WTC11 (cell line): ENCODE measurements at regions not wholly inside any gene's neighbourhood (a gene's known extent, or its start where the extent isn't known, plus 50 kb on each side); places are given as distances from the start of the nearest gene placed in this dataset.

ENCODE experiments used
- ATAC-seq: fragments of 200-7000 bp; cut with Tn5 transposase; 2 replicates; pipeline ENCODE4 v1.10.0; 2021; ENCODE audit warnings: mild to moderate bottlenecking, moderate library complexity
- CTCF ChIA-PET: fragments of 300-600 bp; sonication (Branson Sonifier 250); formaldehyde crosslinking; loops from one replicate; lab custom pipeline; 2021; ENCODE audit warnings: antibody characterized with exemption; lab: Charles Lee
- POLR2A ChIA-PET: fragments of 350-600 bp; sonication (Branson Sonifier 250); formaldehyde crosslinking; loops from one replicate; lab custom pipeline; 2021; ENCODE audit warnings: antibody characterized with exemption; lab: Charles Lee
- DNase-seq: peaks from one replicate; pipeline ENCODE4 v3.0.0; 2021; ENCODE audit warnings: low spot score
- H3K27ac Mint-ChIP-seq: 2 replicates; pipeline ENCODE4 v1.8.0; 2021; ENCODE audit warnings: mixed read lengths
- H3K27me3 Mint-ChIP-seq: 2 replicates; pipeline ENCODE4 v1.8.0; 2021; ENCODE audit warnings: low read depth, mild to moderate bottlenecking, moderate library complexity, mixed read lengths
- H3K36me3 Mint-ChIP-seq: 2 replicates; pipeline ENCODE4 v1.8.0; 2021; ENCODE audit warnings: mixed read lengths
- H3K4me1 Mint-ChIP-seq: 2 replicates; pipeline ENCODE4 v1.8.0; 2022; ENCODE audit warnings: mixed read lengths
- H3K4me3 Mint-ChIP-seq: 2 replicates; pipeline ENCODE4 v1.8.0; 2021; ENCODE audit warnings: mild to moderate bottlenecking, moderate library complexity, mixed read lengths
- H3K9me3 Mint-ChIP-seq: 2 replicates; pipeline ENCODE4 v1.8.0; 2021; ENCODE audit warnings: mixed read lengths
- JAZF1 ChIP-seq: fragments of 250-450 bp; sonication (Bioruptor Pico); IDR thresholded peaks from 2 replicates; pipeline ENCODE4 v1.9.0; 2021; ENCODE audit warnings: moderate library complexity, mild to moderate bottlenecking, inconsistent platforms
- MXD4 ChIP-seq: fragments of 250-450 bp; sonication (Bioruptor Pico); IDR thresholded peaks from 2 replicates; pipeline ENCODE4 v1.8.0; 2021; ENCODE audit warnings: mild to moderate bottlenecking, moderate library complexity, borderline replicate concordance
- MYBL2 ChIP-seq: sonication (generic); formaldehyde crosslinking; IDR thresholded peaks from 2 replicates; pipeline ENCODE4 v1.8.1; 2023; ENCODE audit warnings: mild to moderate bottlenecking, moderate library complexity, missing genetic modification reagents
- NFATC4 ChIP-seq: fragments of 250-450 bp; sonication (Bioruptor Pico); IDR thresholded peaks from 2 replicates; pipeline ENCODE4 v1.9.0; 2021; ENCODE audit warnings: mild to moderate bottlenecking
- SOX15 ChIP-seq: fragments of 250-450 bp; sonication (Bioruptor Pico); IDR thresholded peaks from 2 replicates; pipeline ENCODE4 v1.9.0; 2021; ENCODE audit warnings: mild to moderate bottlenecking
- ZNF138 ChIP-seq: sonication (generic); formaldehyde crosslinking; conservative IDR thresholded peaks from 2 replicates; pipeline ENCODE4 v1.8.1; 2022; ENCODE audit warnings: mild to moderate bottlenecking, moderate library complexity, missing genetic modification reagents
- ZNF317 ChIP-seq: sonication (generic); formaldehyde crosslinking; IDR thresholded peaks from 2 replicates; pipeline ENCODE4 v1.8.1; 2023; ENCODE audit warnings: low read depth, mild to moderate bottlenecking, moderate library complexity, missing genetic modification reagents, borderline replicate concordance
- TF ChIP-seq, protein P1 (sequence below): fragments of 250-450 bp; sonication (Bioruptor Pico); IDR thresholded peaks from 2 replicates; pipeline ENCODE4 v1.9.0; 2021; ENCODE audit warnings: mild to moderate bottlenecking
- TF ChIP-seq, protein P2 (sequence below): sonication (generic); formaldehyde crosslinking; IDR thresholded peaks from 2 replicates; pipeline ENCODE4 v1.8.0; 2022; ENCODE audit warnings: mild to moderate bottlenecking, missing genetic modification reagents
- TF ChIP-seq, protein P3 (sequence below): sonication (generic); formaldehyde crosslinking; IDR thresholded peaks from 2 replicates; pipeline ENCODE4 v1.8.1; 2023; ENCODE audit warnings: mild to moderate bottlenecking, missing genetic modification reagents, moderate library complexity
- TF ChIP-seq, protein P4 (sequence below): sonication (generic); formaldehyde crosslinking; IDR thresholded peaks from 2 replicates; pipeline ENCODE4 v1.8.0; 2022; ENCODE audit warnings: missing genetic modification reagents
- TF ChIP-seq, protein P5 (sequence below): sonication (generic); formaldehyde crosslinking; IDR thresholded peaks from 2 replicates; pipeline ENCODE4 v1.8.1; 2023; ENCODE audit warnings: mild to moderate bottlenecking, moderate library complexity, missing genetic modification reagents
- TF ChIP-seq, protein P6 (sequence below): fragments of 250-450 bp; sonication (Bioruptor Pico); conservative IDR thresholded peaks from 2 replicates; pipeline ENCODE4 v1.9.0; 2021; ENCODE audit warnings: mild to moderate bottlenecking
- TF ChIP-seq, protein P7 (sequence below): sonication (generic); formaldehyde crosslinking; IDR thresholded peaks from 2 replicates; pipeline ENCODE4 v1.8.0; 2023; ENCODE audit warnings: missing genetic modification reagents
- TF ChIP-seq, protein P8 (sequence below): sonication (generic); formaldehyde crosslinking; IDR thresholded peaks from 2 replicates; pipeline ENCODE4 v1.8.1; 2022; ENCODE audit warnings: mild to moderate bottlenecking, moderate library complexity, missing genetic modification reagents
- TF ChIP-seq, protein P9 (sequence below): sonication (generic); formaldehyde crosslinking; conservative IDR thresholded peaks from 2 replicates; pipeline ENCODE4 v1.8.1; 2023; ENCODE audit warnings: mild to moderate bottlenecking, low read depth, missing genetic modification reagents, moderate library complexity
- TF ChIP-seq, protein P10 (sequence below): sonication (generic); formaldehyde crosslinking; IDR thresholded peaks from 2 replicates; pipeline ENCODE4 v1.8.1; 2022; ENCODE audit warnings: missing genetic modification reagents, borderline replicate concordance

DNA sequence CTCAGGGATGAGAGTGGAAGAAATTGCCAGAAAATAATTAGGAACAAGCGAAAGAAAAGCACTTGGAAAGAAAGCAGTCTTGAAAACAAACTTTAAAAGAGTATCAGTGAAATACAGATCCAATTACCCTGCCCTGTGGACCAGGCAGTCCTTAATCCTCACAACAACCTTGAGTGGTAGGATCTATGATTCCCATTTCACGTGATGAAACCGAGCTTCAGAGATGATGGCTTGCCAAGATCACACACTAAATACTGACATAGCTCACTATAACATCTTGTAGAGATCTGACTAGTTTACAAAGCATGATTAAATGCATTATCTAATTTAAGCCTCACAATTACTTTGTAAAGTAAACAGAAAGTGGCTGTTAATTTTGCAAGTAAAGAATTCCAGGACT, 55.5 kb upstream of the ABCA1 start (continued):
- TF ChIP-seq, protein P1, sequence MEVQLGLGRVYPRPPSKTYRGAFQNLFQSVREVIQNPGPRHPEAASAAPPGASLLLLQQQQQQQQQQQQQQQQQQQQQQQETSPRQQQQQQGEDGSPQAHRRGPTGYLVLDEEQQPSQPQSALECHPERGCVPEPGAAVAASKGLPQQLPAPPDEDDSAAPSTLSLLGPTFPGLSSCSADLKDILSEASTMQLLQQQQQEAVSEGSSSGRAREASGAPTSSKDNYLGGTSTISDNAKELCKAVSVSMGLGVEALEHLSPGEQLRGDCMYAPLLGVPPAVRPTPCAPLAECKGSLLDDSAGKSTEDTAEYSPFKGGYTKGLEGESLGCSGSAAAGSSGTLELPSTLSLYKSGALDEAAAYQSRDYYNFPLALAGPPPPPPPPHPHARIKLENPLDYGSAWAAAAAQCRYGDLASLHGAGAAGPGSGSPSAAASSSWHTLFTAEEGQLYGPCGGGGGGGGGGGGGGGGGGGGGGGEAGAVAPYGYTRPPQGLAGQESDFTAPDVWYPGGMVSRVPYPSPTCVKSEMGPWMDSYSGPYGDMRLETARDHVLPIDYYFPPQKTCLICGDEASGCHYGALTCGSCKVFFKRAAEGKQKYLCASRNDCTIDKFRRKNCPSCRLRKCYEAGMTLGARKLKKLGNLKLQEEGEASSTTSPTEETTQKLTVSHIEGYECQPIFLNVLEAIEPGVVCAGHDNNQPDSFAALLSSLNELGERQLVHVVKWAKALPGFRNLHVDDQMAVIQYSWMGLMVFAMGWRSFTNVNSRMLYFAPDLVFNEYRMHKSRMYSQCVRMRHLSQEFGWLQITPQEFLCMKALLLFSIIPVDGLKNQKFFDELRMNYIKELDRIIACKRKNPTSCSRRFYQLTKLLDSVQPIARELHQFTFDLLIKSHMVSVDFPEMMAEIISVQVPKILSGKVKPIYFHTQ, result no peak
- TF ChIP-seq, protein P2, sequence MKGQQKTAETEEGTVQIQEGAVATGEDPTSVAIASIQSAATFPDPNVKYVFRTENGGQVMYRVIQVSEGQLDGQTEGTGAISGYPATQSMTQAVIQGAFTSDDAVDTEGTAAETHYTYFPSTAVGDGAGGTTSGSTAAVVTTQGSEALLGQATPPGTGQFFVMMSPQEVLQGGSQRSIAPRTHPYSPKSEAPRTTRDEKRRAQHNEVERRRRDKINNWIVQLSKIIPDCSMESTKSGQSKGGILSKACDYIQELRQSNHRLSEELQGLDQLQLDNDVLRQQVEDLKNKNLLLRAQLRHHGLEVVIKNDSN (CRISPR knock-in tag), result no peak
- TF ChIP-seq MYBL2 (CRISPR knock-in tag), result no peak
- TF ChIP-seq, protein P3, sequence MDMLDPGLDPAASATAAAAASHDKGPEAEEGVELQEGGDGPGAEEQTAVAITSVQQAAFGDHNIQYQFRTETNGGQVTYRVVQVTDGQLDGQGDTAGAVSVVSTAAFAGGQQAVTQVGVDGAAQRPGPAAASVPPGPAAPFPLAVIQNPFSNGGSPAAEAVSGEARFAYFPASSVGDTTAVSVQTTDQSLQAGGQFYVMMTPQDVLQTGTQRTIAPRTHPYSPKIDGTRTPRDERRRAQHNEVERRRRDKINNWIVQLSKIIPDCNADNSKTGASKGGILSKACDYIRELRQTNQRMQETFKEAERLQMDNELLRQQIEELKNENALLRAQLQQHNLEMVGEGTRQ (CRISPR knock-in tag), result no peak
- TF ChIP-seq, protein P4, sequence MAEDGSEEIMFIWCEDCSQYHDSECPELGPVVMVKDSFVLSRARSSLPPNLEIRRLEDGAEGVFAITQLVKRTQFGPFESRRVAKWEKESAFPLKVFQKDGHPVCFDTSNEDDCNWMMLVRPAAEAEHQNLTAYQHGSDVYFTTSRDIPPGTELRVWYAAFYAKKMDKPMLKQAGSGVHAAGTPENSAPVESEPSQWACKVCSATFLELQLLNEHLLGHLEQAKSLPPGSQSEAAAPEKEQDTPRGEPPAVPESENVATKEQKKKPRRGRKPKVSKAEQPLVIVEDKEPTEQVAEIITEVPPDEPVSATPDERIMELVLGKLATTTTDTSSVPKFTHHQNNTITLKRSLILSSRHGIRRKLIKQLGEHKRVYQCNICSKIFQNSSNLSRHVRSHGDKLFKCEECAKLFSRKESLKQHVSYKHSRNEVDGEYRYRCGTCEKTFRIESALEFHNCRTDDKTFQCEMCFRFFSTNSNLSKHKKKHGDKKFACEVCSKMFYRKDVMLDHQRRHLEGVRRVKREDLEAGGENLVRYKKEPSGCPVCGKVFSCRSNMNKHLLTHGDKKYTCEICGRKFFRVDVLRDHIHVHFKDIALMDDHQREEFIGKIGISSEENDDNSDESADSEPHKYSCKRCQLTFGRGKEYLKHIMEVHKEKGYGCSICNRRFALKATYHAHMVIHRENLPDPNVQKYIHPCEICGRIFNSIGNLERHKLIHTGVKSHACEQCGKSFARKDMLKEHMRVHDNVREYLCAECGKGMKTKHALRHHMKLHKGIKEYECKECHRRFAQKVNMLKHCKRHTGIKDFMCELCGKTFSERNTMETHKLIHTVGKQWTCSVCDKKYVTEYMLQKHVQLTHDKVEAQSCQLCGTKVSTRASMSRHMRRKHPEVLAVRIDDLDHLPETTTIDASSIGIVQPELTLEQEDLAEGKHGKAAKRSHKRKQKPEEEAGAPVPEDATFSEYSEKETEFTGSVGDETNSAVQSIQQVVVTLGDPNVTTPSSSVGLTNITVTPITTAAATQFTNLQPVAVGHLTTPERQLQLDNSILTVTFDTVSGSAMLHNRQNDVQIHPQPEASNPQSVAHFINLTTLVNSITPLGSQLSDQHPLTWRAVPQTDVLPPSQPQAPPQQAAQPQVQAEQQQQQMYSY (CRISPR knock-in tag), result no peak
- TF ChIP-seq, protein P5, sequence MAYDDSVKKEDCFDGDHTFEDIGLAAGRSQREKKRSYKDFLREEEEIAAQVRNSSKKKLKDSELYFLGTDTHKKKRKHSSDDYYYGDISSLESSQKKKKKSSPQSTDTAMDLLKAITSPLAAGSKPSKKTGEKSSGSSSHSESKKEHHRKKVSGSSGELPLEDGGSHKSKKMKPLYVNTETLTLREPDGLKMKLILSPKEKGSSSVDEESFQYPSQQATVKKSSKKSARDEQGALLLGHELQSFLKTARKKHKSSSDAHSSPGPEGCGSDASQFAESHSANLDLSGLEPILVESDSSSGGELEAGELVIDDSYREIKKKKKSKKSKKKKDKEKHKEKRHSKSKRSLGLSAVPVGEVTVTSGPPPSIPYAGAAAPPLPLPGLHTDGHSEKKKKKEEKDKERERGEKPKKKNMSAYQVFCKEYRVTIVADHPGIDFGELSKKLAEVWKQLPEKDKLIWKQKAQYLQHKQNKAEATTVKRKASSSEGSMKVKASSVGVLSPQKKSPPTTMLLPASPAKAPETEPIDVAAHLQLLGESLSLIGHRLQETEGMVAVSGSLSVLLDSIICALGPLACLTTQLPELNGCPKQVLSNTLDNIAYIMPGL (CRISPR knock-in tag), result no peak
- no peak for TF ChIP-seq JAZF1 (CRISPR knock-in tag)
- TF ChIP-seq, all 79 proteins: peak for 0

DNA sequence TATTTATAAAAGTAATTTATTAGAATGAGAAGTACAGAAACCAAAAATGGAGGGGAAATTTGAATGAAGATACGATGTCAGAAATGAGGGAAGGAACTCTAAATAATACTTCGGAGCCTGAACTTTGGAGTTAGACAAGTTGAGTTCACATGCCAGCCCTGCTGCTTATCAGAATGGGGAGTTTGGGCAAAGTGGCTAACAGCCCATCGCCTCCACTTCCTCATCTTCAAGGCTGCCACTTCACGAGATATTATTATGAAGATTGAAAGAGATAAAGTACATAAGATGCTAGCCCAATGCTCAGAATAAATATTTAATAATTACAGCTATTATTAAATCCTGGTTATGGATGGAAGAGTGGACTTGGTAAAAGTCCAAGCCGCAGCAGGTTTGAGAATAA, 56.2 kb upstream of the ABCA1 start:
- H3K36me3 Mint-ChIP-seq, result no peaks in the 10 kb centered on the region
- ChIA-PET POLR2A (no interaction called here), CTCF (no interaction called here)
- no peak overlapping the region for H3K27ac Mint-ChIP-seq
- DNase-seq (no peak), ATAC-seq (no peak)
- H3K4me1 Mint-ChIP-seq, result peaks cover 5% of the 10 kb centered on the region
- peaks cover 15% of the 10 kb centered on the region for H3K27me3 Mint-ChIP-seq
- H3K9me3 Mint-ChIP-seq, result peaks cover 6% of the 10 kb centered on the region; the same call in 1 of the 2 replicates
- H3K4me3 Mint-ChIP-seq, result no peak overlapping the region
- TF ChIP-seq NFATC4 (CRISPR knock-in tag) (no peak), ZNF317 (CRISPR knock-in tag) (no peak), MXD4 (CRISPR knock-in tag) (no peak), ZNF138 (CRISPR knock-in tag) (no peak), SOX15 (no peak)
- TF ChIP-seq, protein P6, sequence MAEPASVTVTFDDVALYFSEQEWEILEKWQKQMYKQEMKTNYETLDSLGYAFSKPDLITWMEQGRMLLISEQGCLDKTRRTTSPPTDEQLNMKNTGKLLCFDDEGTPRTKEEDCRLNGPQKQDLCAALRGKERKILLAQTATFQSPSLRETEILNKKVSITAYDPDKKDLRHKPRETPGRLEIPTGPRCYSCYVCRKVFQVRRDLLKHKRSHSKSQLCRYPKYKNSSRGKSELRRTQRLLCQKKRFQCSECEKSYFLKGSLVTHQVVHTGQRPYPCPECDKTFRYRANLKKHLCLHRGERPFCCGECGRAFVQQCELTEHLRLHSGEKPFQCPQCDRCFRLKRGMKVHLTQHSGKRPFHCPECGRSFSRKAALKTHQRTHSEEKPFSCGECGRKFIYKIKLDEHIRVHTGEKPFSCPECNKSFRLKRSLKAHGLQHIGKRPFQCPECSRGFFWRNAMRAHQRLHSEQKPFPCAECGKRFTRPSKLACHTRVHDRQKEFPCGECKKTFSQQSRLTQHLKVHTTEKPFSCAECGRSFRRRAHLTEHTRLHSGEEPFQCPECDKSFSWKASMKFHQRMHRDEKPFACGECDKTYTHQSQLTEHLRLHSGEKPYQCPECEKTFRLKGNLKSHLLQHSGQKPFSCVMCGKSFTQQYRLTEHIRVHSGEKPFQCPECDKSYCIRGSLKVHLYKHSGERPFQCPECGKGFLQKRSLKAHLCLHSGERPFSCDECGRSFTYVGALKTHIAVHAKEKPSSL (CRISPR knock-in tag), result no peak
- TF ChIP-seq, protein P7, sequence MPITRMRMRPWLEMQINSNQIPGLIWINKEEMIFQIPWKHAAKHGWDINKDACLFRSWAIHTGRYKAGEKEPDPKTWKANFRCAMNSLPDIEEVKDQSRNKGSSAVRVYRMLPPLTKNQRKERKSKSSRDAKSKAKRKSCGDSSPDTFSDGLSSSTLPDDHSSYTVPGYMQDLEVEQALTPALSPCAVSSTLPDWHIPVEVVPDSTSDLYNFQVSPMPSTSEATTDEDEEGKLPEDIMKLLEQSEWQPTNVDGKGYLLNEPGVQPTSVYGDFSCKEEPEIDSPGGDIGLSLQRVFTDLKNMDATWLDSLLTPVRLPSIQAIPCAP, result no peak
- TF ChIP-seq, protein P8, sequence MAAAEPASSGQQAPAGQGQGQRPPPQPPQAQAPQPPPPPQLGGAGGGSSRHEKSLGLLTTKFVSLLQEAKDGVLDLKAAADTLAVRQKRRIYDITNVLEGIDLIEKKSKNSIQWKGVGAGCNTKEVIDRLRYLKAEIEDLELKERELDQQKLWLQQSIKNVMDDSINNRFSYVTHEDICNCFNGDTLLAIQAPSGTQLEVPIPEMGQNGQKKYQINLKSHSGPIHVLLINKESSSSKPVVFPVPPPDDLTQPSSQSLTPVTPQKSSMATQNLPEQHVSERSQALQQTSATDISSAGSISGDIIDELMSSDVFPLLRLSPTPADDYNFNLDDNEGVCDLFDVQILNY (CRISPR knock-in tag), result no peak
- TF ChIP-seq, protein P9, sequence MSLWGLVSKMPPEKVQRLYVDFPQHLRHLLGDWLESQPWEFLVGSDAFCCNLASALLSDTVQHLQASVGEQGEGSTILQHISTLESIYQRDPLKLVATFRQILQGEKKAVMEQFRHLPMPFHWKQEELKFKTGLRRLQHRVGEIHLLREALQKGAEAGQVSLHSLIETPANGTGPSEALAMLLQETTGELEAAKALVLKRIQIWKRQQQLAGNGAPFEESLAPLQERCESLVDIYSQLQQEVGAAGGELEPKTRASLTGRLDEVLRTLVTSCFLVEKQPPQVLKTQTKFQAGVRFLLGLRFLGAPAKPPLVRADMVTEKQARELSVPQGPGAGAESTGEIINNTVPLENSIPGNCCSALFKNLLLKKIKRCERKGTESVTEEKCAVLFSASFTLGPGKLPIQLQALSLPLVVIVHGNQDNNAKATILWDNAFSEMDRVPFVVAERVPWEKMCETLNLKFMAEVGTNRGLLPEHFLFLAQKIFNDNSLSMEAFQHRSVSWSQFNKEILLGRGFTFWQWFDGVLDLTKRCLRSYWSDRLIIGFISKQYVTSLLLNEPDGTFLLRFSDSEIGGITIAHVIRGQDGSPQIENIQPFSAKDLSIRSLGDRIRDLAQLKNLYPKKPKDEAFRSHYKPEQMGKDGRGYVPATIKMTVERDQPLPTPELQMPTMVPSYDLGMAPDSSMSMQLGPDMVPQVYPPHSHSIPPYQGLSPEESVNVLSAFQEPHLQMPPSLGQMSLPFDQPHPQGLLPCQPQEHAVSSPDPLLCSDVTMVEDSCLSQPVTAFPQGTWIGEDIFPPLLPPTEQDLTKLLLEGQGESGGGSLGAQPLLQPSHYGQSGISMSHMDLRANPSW (CRISPR knock-in tag), result no peak
- TF ChIP-seq, protein P10, sequence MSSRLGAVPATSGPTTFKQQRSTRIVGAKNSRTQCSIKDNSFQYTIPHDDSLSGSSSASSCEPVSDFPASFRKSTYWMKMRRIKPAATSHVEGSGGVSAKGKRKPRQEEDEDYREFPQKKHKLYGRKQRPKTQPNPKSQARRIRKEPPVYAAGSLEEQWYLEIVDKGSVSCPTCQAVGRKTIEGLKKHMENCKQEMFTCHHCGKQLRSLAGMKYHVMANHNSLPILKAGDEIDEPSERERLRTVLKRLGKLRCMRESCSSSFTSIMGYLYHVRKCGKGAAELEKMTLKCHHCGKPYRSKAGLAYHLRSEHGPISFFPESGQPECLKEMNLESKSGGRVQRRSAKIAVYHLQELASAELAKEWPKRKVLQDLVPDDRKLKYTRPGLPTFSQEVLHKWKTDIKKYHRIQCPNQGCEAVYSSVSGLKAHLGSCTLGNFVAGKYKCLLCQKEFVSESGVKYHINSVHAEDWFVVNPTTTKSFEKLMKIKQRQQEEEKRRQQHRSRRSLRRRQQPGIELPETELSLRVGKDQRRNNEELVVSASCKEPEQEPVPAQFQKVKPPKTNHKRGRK (CRISPR knock-in tag), result no peak
